Stimulated activated CD4-positive, alpha-beta T cell treated with anti-CD3 and anti-CD28 coated beads, Interleukin-1b, Interleukin-23, amount 100 ng/mL, for 48 hours (primary cell): ENCODE measurements at regions not wholly inside any gene's neighbourhood (a gene's known extent, or its start where the extent isn't known, plus 50 kb on each side); places are given as distances from the start of the nearest gene placed in this dataset.
A peak's percentile ranks its signal among the peaks of the same experiment; 100 is the strongest.

Experiments
- DNase-seq: peaks from one replicate; pipeline ENCODE4 v3.0.0-alpha.2; 2020

GRCh38 chrX:16511796-16512776 is 137.9 kb upstream of the S100G start:
- no peak for DNase-seq

- DNase-seq, result no peak
Observed at GRCh38 chrX:16516232-16516876, 133.6 kb upstream of the S100G start.

DNA sequence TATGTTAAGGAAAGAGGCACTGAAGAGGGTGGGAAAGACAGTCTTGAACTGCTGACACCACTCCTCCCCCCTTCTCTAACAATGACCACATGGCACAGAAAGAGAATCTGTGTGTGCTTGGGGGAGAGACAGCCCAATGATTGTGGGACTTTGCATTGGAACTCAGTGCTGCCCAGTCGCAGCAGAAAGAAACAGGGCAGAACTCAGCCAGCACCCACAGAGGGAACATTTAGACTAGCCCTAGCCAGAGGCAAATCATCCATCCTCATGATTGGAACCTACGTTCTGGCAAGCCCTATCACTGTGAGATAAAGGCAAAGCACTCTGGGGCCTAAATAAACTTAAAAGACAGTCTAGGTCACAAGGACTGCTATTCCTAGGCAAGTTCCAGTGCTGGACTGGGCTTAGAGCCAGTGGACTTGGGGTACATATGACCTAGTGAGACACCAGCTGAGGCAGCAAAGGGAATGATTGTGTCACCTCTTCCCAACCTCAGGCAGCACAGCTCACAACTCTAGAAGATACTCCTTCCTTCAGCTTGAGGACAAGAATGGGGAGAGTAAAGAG is 132.8 kb upstream of the S100G start:
- DNase-seq, result no peak

GRCh38 chrX:16518131-16518530 is 131.8 kb upstream of the S100G start:
- DNase-seq, result no peak

- no peak for DNase-seq
Observed at GRCh38 chrX:16524316-16524715, 125.6 kb upstream of the S100G start.

DNA sequence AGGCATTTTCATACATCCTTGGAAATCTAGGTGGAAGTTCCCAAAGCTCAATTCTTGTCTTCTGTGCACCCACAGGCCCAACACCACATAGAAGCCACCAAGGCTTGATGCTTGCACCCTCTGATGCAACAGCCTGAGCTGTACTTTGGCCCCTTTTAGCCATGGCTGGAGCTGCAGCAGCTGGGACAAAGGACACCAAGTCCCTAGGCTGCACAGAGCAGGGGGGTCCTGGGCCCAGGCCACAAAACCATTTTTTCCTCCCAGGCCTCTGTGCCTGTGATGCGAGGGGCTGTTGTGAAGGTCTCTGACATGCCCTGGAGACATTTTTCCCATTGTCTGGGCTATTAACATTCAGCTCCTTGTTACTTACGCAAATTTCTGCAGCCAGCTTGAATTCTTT is 124.0 kb upstream of the S100G start:
- DNase-seq, result no peak

GRCh38 chrX:16528620-16529019 is 121.3 kb upstream of the S100G start:
- peak; percentile 42 for DNase-seq
